NCI-H2029 (cell line): ENCODE measurements at regions not wholly inside any gene's neighbourhood (a gene's known extent, or its start where the extent isn't known, plus 50 kb on each side); places are given as distances from the start of the nearest gene placed in this dataset.
"Not testable (repeated sequence)": the region's sequence is repeated elsewhere in the genome, so short reads cannot be mapped to it uniquely, and the experiment has no call there.

Experiments
- DNase-seq: peaks from one replicate; lab custom pipeline; 2025; lab: John Stamatoyannopoulos, UW

DNA sequence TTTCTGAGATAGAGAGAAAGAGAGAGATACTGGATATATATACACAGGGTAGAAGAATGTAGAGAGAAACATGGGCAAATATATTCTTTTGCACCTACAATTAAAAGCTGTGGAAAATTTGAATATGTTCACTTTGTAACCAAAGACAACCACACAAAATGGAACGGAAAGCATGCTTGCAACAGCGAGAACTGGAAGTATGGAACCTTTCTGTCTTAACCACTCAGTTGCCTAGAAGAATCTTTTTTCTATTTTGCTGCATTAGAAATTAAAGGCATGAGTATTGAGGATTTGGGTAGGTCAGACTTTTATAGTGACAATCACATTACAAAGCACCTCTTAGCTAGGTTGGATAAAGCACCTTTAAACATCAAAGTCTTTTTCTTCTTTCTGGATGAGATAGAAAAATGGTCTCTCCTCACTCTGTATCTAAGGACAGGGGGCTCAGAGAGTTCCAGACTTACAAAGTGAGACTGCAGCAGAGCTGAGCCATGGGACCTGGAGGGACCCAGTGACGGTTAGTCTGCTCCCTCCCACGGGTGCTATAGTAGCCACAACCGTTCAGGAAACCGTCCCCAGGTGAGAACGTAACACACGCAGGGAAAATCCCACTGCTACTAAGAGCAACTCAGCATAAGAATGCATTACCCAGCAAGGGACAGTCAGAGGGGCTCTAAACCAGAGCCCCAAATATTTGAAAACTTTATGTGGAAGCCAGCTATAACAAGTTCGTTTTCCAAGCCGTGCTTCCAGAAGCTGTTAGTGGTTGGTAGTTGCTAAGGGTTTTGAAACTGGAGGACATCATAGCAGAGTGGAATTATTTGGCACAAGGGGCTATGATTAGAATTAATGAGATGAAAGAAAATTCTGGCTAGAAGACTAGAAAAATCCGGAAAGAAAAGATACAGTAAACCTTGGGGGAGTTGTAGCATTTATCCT, 97.1 kb downstream of the DAD1 start:
- DNase-seq, result no peak

- DNase-seq, result not testable (repeated sequence)
Measured at GRCh38 chr14:22491053-22491452, 98.0 kb downstream of the DAD1 start.

DNA sequence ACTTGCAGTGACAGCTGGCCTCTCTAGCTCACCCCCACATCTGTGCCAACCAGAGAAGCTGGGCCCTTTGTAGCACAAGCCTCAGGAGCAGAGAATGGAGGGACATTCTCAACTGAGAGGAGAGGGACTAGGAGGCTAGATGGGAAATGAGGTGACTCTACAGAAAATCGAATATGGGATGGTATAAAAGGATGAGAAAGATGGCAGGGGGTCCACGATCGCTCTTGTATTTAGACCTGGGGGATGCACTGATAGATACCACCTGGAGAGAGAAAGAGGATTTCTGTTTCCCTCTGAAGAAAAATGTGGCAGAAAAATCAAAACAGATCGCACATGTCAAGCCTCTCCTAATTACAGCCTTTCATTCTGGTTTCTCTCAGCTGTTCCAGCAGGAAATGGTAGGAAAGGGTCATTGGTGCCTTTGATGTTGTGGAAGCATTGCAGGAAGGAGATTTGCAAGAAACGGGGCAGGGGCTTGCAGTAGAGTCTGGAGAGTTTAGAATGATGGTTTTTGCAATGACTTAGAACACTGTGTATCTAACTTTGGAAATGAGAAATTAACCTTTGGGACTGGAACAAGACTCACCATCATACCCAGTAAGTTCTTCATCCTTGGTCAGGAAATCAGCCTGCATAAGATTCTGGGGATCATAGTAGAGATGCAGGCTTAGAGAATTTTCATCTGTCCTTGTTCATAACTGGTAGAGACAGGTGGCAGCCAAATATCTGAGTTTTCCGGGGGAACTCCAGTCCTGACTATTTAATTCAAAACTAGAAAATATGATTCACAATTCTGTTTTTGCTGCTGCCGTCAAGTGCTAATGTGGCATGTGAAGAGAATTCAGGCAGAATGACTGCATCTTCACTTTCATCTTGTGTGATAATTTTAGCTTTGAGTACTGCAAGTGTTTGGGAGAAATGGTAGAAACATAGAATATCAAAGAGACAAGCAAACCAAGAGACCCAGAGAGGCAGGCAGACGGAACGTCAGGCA, 98.8 kb downstream of the DAD1 start:
- no peak for DNase-seq

- DNase-seq, result no peak
Measured at GRCh38 chr14:22489244-22489545, 99.8 kb downstream of the DAD1 start.

DNA sequence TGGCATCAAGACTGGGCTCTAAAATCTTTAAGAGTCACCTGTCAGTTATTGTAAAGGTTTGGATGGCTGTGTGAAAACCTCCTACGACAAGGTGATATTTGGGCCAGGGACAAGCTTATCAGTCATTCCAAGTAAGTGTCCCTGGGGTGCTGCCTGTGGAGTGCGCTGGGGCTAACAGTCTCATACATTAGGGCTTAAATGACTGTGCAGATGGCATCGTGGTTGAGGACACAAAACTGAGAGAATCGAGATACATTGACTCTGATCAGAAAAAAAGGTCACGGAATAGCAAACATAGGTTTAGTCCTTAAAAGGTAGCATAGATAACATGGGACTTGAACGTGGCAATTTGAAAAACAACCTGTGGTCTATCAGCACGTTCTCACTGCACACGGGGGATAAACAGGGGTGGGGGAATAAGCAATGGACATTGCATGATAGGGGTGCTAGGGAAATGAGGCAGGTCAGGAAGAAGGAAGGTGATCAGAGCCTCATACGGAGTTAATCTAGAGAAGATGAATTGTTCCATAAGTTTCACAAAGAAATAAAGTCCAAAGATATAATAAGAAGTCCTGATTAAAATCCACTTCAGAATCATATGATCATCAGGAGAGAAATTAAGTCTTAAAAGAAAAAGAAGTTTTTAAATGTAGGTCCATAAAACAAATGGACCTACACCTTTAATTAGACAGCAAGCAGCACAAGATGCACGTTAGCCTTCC, 100.3 kb downstream of the DAD1 start:
- no peak for DNase-seq

- no peak for DNase-seq
Measured at GRCh38 chr14:22487941-22488340, 101.1 kb downstream of the DAD1 start.

DNA sequence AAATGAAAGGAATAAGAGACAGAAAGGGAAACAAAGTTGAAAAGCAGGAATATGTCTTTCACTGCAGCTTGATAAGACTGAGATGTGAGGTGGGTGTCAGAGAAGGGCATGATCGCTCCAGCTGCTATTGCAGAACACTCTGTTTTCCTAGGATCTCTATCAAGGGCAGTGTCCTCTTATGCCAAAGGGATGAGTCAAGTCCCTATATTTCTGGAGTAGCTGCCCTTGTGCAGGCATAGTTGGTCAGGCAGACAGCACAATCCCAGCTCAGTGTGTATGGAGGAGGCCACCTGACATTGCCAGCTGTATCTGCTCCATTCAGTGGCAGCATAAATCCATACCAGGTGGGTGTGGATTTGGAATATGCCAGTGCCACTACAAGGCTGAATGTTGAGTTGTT, 101.6 kb downstream of the DAD1 start:
- DNase-seq, result no peak

DNA sequence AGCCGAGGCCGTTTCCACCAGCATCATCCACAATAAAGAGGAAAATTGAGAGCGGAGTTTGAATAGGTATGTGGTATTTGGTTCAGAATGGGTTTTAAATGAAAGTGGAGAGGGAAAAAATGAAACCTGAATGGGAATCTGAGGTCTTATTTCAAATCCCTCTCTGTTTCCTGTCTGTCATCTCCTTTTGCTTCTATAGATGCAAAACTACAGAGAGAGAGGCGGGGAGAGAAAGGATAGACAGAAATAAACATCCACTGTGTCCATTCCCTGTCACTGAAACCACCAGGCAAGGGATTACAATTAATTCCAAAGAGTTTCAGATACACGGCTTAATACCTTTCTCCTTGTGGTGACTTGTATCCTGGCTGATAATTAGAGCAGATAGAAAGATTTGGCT, 102.3 kb downstream of the DAD1 start:
- DNase-seq, result no peak

GRCh38 chr14:22485649-22486048, 103.4 kb downstream of the DAD1 start:
- no peak for DNase-seq

- no peak for DNase-seq
Measured at GRCh38 chr14:22485178-22485577, 103.8 kb downstream of the DAD1 start.

- DNase-seq, result no peak
Measured at GRCh38 chr14:22484632-22485031, 104.4 kb downstream of the DAD1 start.

- DNase-seq, result no peak
Measured at GRCh38 chr14:22483863-22484593, 105.0 kb downstream of the DAD1 start.

DNA sequence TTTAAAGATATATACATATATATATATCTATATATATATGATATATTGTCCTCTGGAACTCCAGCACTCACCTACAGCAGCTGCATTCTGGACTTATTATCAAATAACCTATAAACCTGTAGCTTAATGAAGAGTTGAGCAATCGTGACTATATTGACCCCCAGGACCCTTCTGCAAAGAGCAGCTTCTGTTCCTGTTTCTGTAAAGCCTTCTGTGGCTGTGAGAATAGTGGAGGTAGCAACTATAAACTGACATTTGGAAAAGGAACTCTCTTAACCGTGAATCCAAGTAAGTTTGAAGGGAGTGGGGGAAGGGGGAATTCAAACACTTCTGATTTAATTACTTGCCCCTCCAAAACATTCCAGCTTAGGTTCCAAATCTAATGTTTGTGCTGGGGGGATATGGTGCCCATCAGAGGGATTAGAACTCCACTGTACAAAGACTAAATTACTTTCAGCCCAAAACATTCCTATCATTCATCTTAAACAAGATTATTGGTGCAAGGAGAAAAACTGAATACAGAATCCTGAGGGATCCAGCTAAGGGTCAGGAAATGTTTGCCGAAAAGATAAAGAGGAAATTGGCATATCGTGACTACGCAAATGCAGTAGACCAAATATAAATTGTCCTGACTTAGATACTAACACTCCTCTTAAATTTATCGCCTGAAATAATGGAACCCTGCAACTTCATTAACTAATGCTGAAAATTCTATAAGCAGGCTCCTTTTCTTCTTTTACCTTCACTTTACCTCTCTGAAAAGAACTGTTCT, 106.1 kb downstream of the DAD1 start:
- DNase-seq, result no peak

DNA sequence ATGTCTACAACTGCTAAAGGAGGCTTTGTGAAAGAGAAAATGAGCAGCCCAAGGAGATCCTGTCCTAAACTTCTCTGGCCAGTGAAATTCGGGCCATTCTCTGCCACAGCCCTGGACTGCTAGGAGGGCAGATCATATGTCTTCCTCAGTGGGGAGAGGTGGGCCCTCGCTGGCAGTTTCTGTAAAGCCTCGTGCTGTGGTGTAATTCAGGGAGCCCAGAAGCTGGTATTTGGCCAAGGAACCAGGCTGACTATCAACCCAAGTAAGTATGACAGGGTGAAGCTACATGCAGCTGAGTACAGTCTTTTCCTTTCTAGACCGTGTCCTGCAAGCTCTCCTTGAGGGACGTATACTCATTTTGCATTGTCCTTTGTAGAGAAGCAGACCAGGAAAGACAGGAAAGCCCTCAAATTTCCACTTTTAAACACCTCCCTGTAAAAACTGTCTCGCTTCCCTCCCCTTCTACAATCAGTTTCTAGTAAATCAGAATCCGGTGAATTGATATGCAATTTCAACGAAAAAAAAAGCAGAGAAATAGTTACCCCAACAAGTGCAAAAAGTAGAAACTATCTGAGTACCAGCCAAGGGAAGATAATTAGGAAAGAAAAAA, 106.8 kb downstream of the DAD1 start:
- no peak for DNase-seq

DNA sequence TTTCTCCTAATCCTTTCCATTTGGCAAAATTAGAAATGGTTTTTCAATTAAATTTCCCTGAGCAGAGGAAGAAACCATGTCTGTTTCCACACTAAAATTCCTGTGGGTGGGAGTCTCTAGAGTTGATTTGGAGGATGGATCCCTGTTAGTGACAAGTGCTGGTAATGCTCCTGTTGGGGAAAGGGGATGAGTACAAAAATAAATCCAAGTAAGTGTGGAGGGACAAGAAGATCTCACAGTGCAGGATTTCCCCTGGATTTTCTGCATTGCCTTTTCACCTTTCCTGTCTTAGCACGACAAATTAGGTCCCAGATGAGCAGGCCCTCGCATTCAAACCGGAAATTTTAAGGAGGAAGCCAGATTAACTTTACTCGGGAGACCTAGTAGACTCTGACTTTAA, 107.5 kb downstream of the DAD1 start:
- no peak for DNase-seq

DNA sequence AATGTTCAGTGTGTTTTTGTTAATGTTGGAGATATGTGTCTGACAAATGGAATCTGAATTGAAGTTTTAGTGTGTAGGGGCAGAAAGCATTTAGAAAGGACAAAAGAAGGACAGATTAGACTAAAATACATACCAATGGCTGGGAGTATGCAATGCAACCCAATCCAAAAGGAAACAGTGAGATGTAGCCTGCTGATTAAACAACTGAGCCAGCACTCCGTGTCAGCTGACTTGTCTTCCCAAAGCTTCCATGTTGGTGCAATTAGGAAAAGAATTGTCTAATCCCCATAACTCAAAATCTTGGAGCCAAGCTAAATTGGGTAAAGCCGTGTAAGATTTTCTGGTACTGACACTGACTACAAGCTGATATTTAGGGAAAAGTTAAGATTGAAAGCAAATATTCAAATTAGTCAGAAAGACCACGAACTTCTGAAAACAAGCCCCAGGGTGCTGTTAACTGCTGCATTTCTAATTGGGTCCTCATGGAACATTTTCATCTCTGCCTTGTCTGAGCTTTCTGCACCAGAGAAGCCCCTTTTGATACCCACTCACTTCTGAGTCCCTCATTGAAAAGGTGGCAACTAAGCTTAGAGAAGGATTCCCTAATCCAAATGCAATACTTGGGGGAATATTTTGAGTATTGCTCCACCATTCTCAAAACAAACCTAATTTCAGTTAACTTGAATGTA, 109.1 kb downstream of the DAD1 start:
- DNase-seq, result no peak

DNA sequence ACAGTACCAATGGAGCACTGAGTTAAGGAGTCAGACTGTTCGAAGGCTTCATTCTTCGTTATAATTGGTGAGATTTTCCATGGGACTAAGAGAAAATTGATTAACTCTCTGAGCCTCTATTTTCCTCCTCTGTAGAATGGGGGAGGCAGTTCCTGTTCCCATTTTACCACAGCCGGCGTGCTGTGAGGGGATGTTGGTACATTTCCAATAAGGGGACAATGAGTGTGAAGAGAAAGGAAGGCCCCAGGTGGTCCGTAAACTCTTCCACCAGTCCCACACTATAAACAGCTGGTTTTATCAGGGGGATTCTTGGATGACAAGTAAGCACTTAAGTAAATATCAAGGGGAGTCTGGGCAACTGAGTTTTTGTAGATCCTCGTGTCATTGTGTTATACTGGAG, 109.9 kb downstream of the DAD1 start:
- DNase-seq, result no peak

DNA sequence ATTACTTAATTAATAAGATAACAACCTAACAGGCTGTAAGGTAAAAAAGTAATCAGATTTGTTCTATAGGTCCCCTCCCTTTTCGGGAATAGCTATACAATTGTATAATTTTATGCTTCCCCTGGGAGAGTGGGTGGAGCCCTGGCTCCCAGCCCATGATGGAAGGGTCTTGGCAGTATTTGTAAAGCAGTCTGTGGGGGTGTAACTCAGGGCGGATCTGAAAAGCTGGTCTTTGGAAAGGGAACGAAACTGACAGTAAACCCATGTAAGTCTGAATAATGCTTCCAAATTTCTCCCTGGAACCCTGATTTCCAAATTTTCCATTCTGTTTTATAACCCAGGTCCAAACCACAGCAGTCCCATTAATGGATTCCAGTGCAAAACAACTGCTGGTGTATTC, 110.4 kb downstream of the DAD1 start:
- DNase-seq, result no peak

DNA sequence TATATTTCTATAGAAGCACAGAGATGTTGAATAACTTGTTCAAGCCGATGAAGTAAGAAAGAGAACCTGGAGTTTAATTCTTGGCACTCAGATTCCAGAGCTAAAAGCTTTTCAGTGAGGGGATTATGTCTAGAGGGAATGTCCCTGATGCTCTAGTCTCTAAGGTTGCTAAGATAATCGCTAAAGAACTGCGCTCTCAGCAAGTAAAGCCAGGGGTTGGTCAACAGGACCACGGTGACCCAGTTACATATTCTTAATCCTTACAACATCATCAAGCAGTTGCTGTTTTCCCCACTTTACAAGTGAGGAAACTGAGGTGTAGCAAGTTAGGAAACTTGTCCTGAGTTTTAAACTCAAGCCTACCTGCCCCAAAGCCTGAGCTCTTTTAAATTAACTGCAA, 110.8 kb downstream of the DAD1 start:
- no peak for DNase-seq
